H1 (cell line): ENCODE measurements at regions not wholly inside any gene's neighbourhood (a gene's known extent, or its start where the extent isn't known, plus 50 kb on each side); places are given as distances from the start of the nearest gene placed in this dataset.

ENCODE experiments used
- CTCF ChIA-PET: fragments of 300-600 bp; sonication (Branson Sonifier 250); formaldehyde crosslinking; loops from one replicate; lab custom pipeline; 2021; ENCODE audit not compliant: partially characterized antibody; lab: Charles Lee
- POLR2A ChIA-PET: fragments of 300-600 bp; sonication (Branson Sonifier 250); formaldehyde crosslinking; loops from one replicate; lab custom pipeline; 2021; ENCODE audit warnings: inconsistent platforms; ENCODE audit not compliant: partially characterized antibody; lab: Charles Lee
- DNase-seq, 2 experiments: peaks; one replicate each; pipeline versions ENCODE4 v3.0.0 to v3.0.0-alpha.2; 2010 to 2022; ENCODE audit warnings: low spot score in 2 of 2, low read depth in 1 of 2, mixed read lengths in 1 of 2
- FAIRE-seq: peaks from 2 replicates; lab custom pipeline; 2011; peaks lifted over from hg19 to GRCh38; lab: Jason Lieb, UNC
- H2AFZ ChIP-seq: 2 replicates; pipeline ENCODE4 v1.8.1; 2012; ENCODE audit warnings: low read length, inconsistent platforms
- H2AK5ac ChIP-seq: 2 replicates; pipeline ENCODE4 v1.6.1; 2013; ENCODE audit warnings: low read depth, low read length
- H2BK120ac ChIP-seq: replicated peaks from 2 replicates; pipeline ENCODE3; 2013; ENCODE audit warnings: low read depth, low read length, inconsistent platforms
- H2BK12ac ChIP-seq: 2 replicates; pipeline ENCODE4 v1.6.1; 2013; ENCODE audit warnings: low read depth, low read length
- H2BK15ac ChIP-seq: 2 replicates; pipeline ENCODE4 v1.6.1; 2013; ENCODE audit warnings: low read length
- H2BK20ac ChIP-seq: 2 replicates; pipeline ENCODE4 v1.6.1; 2013; ENCODE audit warnings: low read length
- H2BK5ac ChIP-seq: 2 replicates; pipeline ENCODE4 v1.6.1; 2013; ENCODE audit warnings: low read depth, low read length
- H3K14ac ChIP-seq: 2 replicates; pipeline ENCODE4 v1.6.1; 2013; ENCODE audit warnings: inconsistent platforms; ENCODE audit not compliant: insufficient read length
- H3K18ac ChIP-seq: 2 replicates; pipeline ENCODE4 v1.6.1; 2013; ENCODE audit warnings: low read length; ENCODE audit errors: extremely low read depth
- H3K23ac ChIP-seq: 2 replicates; pipeline ENCODE4 v1.6.1; 2013; ENCODE audit warnings: inconsistent platforms; ENCODE audit not compliant: insufficient read length
- H3K23me2 ChIP-seq: 2 replicates; pipeline ENCODE4 v1.6.1; 2013; ENCODE audit warnings: low read depth, low read length
- H3K27ac ChIP-seq: 2 replicates; pipeline ENCODE4 v1.6.1; 2011; ENCODE audit warnings: low read depth, low read length, inconsistent platforms
- H3K27me3 ChIP-seq, 4 experiments: replicated peaks in 1 of 4; 1 replicate in 1 of 4; 2 replicates in 3 of 4; pipeline versions ENCODE4 v1.6.1 to v1.8.1; 2011 to 2013; ENCODE audit warnings: low read length in 3 of 4, mild to moderate bottlenecking in 3 of 4, inconsistent platforms in 2 of 4, mixed read lengths in 2 of 4, moderate library complexity in 1 of 4; ENCODE audit not compliant: control insufficient read depth in 3 of 4, insufficient read depth in 3 of 4; ENCODE audit errors: extremely low read depth in 1 of 4
- H3K36me3 ChIP-seq, 4 experiments: 2 replicates each; pipeline versions ENCODE4 v1.6.1 to v1.8.1; 2011 to 2013; ENCODE audit warnings: mild to moderate bottlenecking in 4 of 4, low read length in 3 of 4, moderate library complexity in 2 of 4, control low read depth in 1 of 4, inconsistent platforms in 1 of 4; ENCODE audit not compliant: insufficient read depth in 4 of 4, control insufficient read depth in 2 of 4
- H3K4ac ChIP-seq: replicated peaks from 2 replicates; pipeline ENCODE3; 2013; ENCODE audit warnings: low read length, low read depth, mixed read lengths, inconsistent platforms; ENCODE audit not compliant: insufficient read length
- H3K4me1 ChIP-seq, 4 experiments: replicated peaks in 1 of 4; 1 replicate in 1 of 4; 2 replicates in 3 of 4; pipeline versions ENCODE4 v1.6.1 to v1.8.1; 2011 to 2013; ENCODE audit warnings: low read length in 3 of 4, inconsistent platforms in 2 of 4, mixed read lengths in 1 of 4; ENCODE audit not compliant: insufficient read depth in 4 of 4, control insufficient read depth in 3 of 4
- H3K4me2 ChIP-seq, 2 experiments: 2 replicates each; pipeline versions ENCODE4 v1.6.1 to v1.8.1; 2011 to 2013; ENCODE audit warnings: low read depth in 2 of 2, low read length in 2 of 2, control low read depth in 1 of 2, inconsistent platforms in 1 of 2, mild to moderate bottlenecking in 1 of 2; ENCODE audit not compliant: insufficient read depth in 1 of 2
- H3K4me3 ChIP-seq, 4 experiments: fragments of 200-600, 300-600 bp in 1 of 4; sonication (generic), shearing (Covaris generic), sonication (Bioruptor Twin) in 1 of 4; 2 replicates each; pipeline versions ENCODE4 v1.5.1 to v1.8.1; 2011 to 2016; ENCODE audit warnings: low read length in 4 of 4, low read depth in 3 of 4, control low read depth in 2 of 4, inconsistent platforms in 2 of 4, mild to moderate bottlenecking in 2 of 4, mixed read lengths in 1 of 4, moderate library complexity in 1 of 4; ENCODE audit not compliant: insufficient read depth in 2 of 4; ENCODE audit errors: extremely low read depth in 1 of 4
- H3K56ac ChIP-seq: replicated peaks from 2 replicates; pipeline ENCODE3; 2013; ENCODE audit warnings: low read depth, mild to moderate bottlenecking, mixed read lengths, low read length, inconsistent platforms; ENCODE audit not compliant: insufficient read length
- H3K79me1 ChIP-seq: 2 replicates; pipeline ENCODE4 v1.6.1; 2013; ENCODE audit warnings: low read depth, low read length, control low read depth
- H3K79me2 ChIP-seq, 2 experiments: 2 replicates each; pipeline versions ENCODE4 v1.6.1 to v1.8.1; 2012 to 2013; ENCODE audit warnings: low read length in 2 of 2, mild to moderate bottlenecking in 2 of 2, inconsistent platforms in 1 of 2; ENCODE audit not compliant: insufficient read depth in 2 of 2, control insufficient read depth in 1 of 2
- H3K9ac ChIP-seq, 4 experiments: replicated peaks in 1 of 4; 1 replicate in 1 of 4; 2 replicates in 3 of 4; pipeline versions ENCODE4 v1.6.1 to v1.8.1; 2011 to 2013; ENCODE audit warnings: low read depth in 3 of 4, low read length in 3 of 4, control low read depth in 2 of 4, mild to moderate bottlenecking in 2 of 4, moderate library complexity in 2 of 4, inconsistent platforms in 1 of 4; ENCODE audit errors: extremely low read depth in 1 of 4
- H3K9me3 ChIP-seq, 2 experiments: 2 replicates each; pipeline versions ENCODE4 v1.6.1 to v1.8.1; 2012 to 2013; ENCODE audit warnings: mild to moderate bottlenecking in 2 of 2, moderate library complexity in 2 of 2, control low read depth in 1 of 2, inconsistent platforms in 1 of 2, low read depth in 1 of 2, low read length in 1 of 2, mixed read lengths in 1 of 2; ENCODE audit not compliant: insufficient read depth in 2 of 2
- H4K20me1 ChIP-seq, 2 experiments: replicated peaks in 1 of 2; 2 replicates each; pipeline versions ENCODE3 to v1.8.1; 2011 to 2013; ENCODE audit warnings: inconsistent platforms in 2 of 2, low read length in 2 of 2, mild to moderate bottlenecking in 1 of 2; ENCODE audit not compliant: insufficient read depth in 2 of 2, control insufficient read depth in 1 of 2
- H4K5ac ChIP-seq: 2 replicates; pipeline ENCODE4 v1.6.1; 2013; ENCODE audit warnings: low read length, low read depth, mixed read lengths, inconsistent platforms; ENCODE audit not compliant: insufficient read length
- H4K8ac ChIP-seq: 2 replicates; pipeline ENCODE4 v1.8.0; 2013; ENCODE audit warnings: mild to moderate bottlenecking, moderate library complexity, low read length, inconsistent platforms; ENCODE audit not compliant: insufficient read depth; ENCODE audit errors: extremely low read depth
- H4K91ac ChIP-seq: replicated peaks from 2 replicates; pipeline ENCODE3; 2013; ENCODE audit warnings: low read length, mixed read lengths, inconsistent platforms; ENCODE audit not compliant: insufficient read length
- ASH2L ChIP-seq: fragments of 200-600, 300-600 bp; sonication (generic); IDR thresholded peaks from one replicate; pipeline ENCODE4 v1.7.1; 2017; ENCODE audit warnings: low read length
- CEBPB ChIP-seq: IDR thresholded peaks from 2 replicates; pipeline ENCODE4 v1.6.1; 2012; ENCODE audit warnings: low read depth, low read length
- CHD1 ChIP-seq: IDR thresholded peaks from 2 replicates; pipeline ENCODE4 v1.6.1; 2012; ENCODE audit warnings: low read depth, low read length, improper control_type of control experiment
- CREB1 ChIP-seq: IDR thresholded peaks from 2 replicates; pipeline ENCODE4 v1.6.1; 2012; ENCODE audit warnings: inconsistent platforms
- JUND ChIP-seq: IDR thresholded peaks from 2 replicates; pipeline ENCODE4 v1.6.1; 2011; ENCODE audit warnings: mild to moderate bottlenecking, improper control_type of control experiment, low read length
- PHF8 ChIP-seq: fragments of 200-600 bp; sonication (generic); conservative IDR thresholded peaks from 2 replicates; pipeline ENCODE4 v1.7.1; 2012; ENCODE audit warnings: low read depth, mild to moderate bottlenecking, inconsistent platforms, low read length, moderate library complexity
- RFX5 ChIP-seq: IDR thresholded peaks from 2 replicates; pipeline ENCODE4 v1.6.1; 2011; ENCODE audit warnings: low read depth, low read length, improper control_type of control experiment, borderline replicate concordance
- RXRA ChIP-seq: IDR thresholded peaks from 2 replicates; pipeline ENCODE4 v1.6.1; 2011; ENCODE audit warnings: low read depth, mild to moderate bottlenecking, low read length, moderate library complexity; ENCODE audit not compliant: insufficient read depth
- TAF1 ChIP-seq: IDR thresholded peaks from 2 replicates; pipeline ENCODE4 v1.6.1; 2011; ENCODE audit warnings: mild to moderate bottlenecking, low read depth, low read length
- TBP ChIP-seq: IDR thresholded peaks from 2 replicates; pipeline ENCODE4 v1.6.1; 2011; ENCODE audit warnings: low read depth, low read length, improper control_type of control experiment
- YY1 ChIP-seq: IDR thresholded peaks from 2 replicates; pipeline ENCODE4 v1.6.1; 2011; ENCODE audit warnings: low read depth, mild to moderate bottlenecking, low read length
- ZNF274 ChIP-seq: IDR thresholded peaks from 2 replicates; pipeline ENCODE4 v1.7.0; 2012; ENCODE audit warnings: low read length, borderline replicate concordance; ENCODE audit errors: extremely low read depth
- WGBS, 2 experiments: shearing (Covaris generic) in 1 of 2; methylation state at CpG; one replicate each; pipeline versions ENCODE4 v1.1.6 to v1.1.7; 2013 to 2015; ENCODE audit warnings: low lambda C conversion rate in 2 of 2, mixed read lengths in 2 of 2, inconsistent platforms in 1 of 2, low coverage in 1 of 2, missing lambda C conversion rate in 1 of 2; ENCODE audit not compliant: insufficient replicate concordance in 2 of 2, insufficient coverage in 1 of 2, insufficient read length in 1 of 2; ENCODE audit errors: extremely low coverage in 1 of 2, missing lambda C conversion rate in 1 of 2; 5-methylcytosine and 5-hydroxymethylcytosine counted together
- TF ChIP-seq, protein P1 (sequence below): IDR thresholded peaks from 2 replicates; pipeline ENCODE4 v1.6.1; 2012; ENCODE audit warnings: inconsistent platforms

DNA sequence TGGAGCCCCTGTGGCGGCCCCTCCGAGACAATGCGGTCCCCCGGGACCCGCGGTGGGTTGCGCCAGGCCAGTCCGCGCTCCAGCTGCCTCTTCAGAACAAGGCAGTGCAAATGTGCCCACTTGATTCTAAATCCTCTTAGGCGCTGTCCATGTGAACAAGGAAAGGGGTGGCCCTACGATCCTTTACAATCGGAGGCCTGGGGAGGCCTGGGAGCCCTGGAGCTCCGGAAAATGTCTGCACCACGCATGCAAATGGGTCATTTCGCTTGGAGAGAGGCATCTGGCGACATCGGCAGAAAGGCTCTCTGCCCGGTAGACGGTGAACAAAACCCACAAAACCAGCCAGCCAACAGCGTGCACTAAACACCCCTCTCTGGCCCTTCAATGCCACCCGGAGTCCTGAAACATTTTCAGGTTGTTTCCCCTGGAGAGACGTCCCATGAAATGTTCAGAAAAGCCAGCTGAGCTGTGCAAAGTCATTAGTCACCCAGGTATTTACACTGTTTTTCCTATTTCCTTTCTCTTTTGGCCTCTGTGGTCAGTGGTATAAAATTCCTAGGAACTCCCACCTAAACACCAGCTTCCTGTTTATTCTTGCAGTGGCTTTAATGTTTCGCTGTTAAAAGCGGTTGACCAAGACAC, 102.8 kb upstream of the ZNF438 start:
- H2BK120ac ChIP-seq, result no peak overlapping the region
- no peaks in the 10 kb centered on the region for H3K79me1 ChIP-seq
- peaks cover 4 to 18% (median 10%) of the 10 kb centered on the region in 4 experiments for H3K4me1 ChIP-seq
- no peaks in the 10 kb centered on the region; a peak in 1 of 8 replicates for H3K36me3 ChIP-seq
- DNase-seq (no peak), FAIRE-seq (no peak)
- H2BK20ac ChIP-seq, result 0 out of 2 replicates have a peak overlapping the region, but pooled peaks have one; percentile 13
- peak overlapping the region; percentile 65 for H3K27ac ChIP-seq
- H3K4me2 ChIP-seq, result peak overlapping the region; percentile 75 to 79
- WGBS, 2 experiments, result 16% methylated on average over 20 of the region's 24 CpGs; no CpG with 5 or more reads in 1 of the 2 experiments
- H4K8ac ChIP-seq, result no peak overlapping the region; the same call in 1 of the 2 replicates
- peak overlapping the region; percentile 58 for H4K91ac ChIP-seq
- no peak overlapping the region for H3K4ac ChIP-seq
- no peak overlapping the region for H2AK5ac ChIP-seq
- peak overlapping the region; percentile 93; the same call in 1 of the 2 replicates for H2BK12ac ChIP-seq
- H4K5ac ChIP-seq, result no peak overlapping the region
- no peaks in the 10 kb centered on the region for H4K20me1 ChIP-seq
- CTCF ChIA-PET, result no interaction called here
- no peaks in the 10 kb centered on the region for H3K9me3 ChIP-seq
- H3K23ac ChIP-seq, result no peak overlapping the region
- H3K4me3 ChIP-seq, result peak overlapping the region; percentile 33 to 61 (median 42); a peak in 6 of 8 replicates
- H2BK15ac ChIP-seq, result peak overlapping the region; percentile 33; the same call in 1 of the 2 replicates
- H3K18ac ChIP-seq, result peak overlapping the region; percentile 86; the same call in 1 of the 2 replicates
- peak overlapping the region in 3 of 4 experiments; percentile 54 to 62 (median 54); a peak in 6 of 7 replicates for H3K9ac ChIP-seq
- H3K27me3 ChIP-seq, result peaks cover 0 to 10% (median 0%) of the 10 kb centered on the region in 4 experiments; a peak in 1 of 7 replicates
- H3K79me2 ChIP-seq, result no peaks in the 10 kb centered on the region
- H3K23me2 ChIP-seq, result peaks cover 5% of the 10 kb centered on the region; the same call in 1 of the 2 replicates
- peak overlapping the region; percentile 6; the same call in 1 of the 2 replicates for H2AFZ ChIP-seq
- peak overlapping the region; percentile 72; the same call in 1 of the 2 replicates for H2BK5ac ChIP-seq
- POLR2A ChIA-PET, result interaction anchor here (1.0 to 1.6 kb wide), 4 partner anchors 9 to 350 kb away, joined by 3 to 6 read pairs (median 4); no protein-coding TSS in a partner anchor
- H3K14ac ChIP-seq, result no peak overlapping the region
- no peak overlapping the region for H3K56ac ChIP-seq
- TF ChIP-seq YY1 (no peak), RXRA (no peak), TBP (peak; percentile 28; the same call in 1 of the 2 replicates), ZNF274 (no peak), TAF1 (peak; percentile 57), ASH2L (no peak), CREB1 (no peak), CEBPB (no peak), RFX5 (no peak), PHF8 (0 out of 2 replicates have a peak, but pooled peaks have one; percentile 8), JUND (no peak), CHD1 (no peak)
- TF ChIP-seq, protein P1, sequence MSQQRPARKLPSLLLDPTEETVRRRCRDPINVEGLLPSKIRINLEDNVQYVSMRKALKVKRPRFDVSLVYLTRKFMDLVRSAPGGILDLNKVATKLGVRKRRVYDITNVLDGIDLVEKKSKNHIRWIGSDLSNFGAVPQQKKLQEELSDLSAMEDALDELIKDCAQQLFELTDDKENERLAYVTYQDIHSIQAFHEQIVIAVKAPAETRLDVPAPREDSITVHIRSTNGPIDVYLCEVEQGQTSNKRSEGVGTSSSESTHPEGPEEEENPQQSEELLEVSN, result no peak
